Stimulated activated naive CD8-positive, alpha-beta T cell treated with anti-CD3 and anti-CD28 coated beads, Interleukin-15, Interleukin-2, amounts not matched to agents 100 U/mL and 50 U/mL, for 24 hours (primary cell): ENCODE measurements at regions not wholly inside any gene's neighbourhood (a gene's known extent, or its start where the extent isn't known, plus 50 kb on each side); places are given as distances from the start of the nearest gene placed in this dataset.
"Not testable (repeated sequence)": the region's sequence is repeated elsewhere in the genome, so short reads cannot be mapped to it uniquely, and the experiment has no call there.

Source experiments
- ATAC-seq: fragments of 150-1000 bp; cut with Tn5 transposase; one replicate; pipeline ENCODE4 v1.10.0; 2021
- DNase-seq: peaks from one replicate; pipeline ENCODE4 v3.0.0; 2021

DNA sequence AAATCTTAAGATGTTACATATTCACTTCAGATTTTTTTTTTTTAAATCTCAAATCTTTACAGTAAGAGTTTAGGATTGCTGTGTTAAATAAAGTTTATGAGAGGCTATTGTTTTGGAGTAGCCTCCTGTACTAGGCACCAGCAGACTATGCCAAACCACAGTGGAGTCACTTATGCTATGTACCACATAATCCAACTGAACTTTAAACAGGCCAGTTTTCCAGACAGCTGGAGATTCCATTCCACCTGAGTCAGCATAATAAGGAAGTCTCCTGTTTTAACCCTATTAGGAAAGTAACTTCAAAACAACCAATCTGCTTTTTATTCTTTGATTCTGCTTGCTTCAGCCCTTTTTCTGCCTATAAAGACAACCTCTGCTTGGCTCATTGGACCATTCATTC lies 205.2 kb downstream of the CSNK1G3 start:
- ATAC-seq (no peak), DNase-seq (no peak)

DNA sequence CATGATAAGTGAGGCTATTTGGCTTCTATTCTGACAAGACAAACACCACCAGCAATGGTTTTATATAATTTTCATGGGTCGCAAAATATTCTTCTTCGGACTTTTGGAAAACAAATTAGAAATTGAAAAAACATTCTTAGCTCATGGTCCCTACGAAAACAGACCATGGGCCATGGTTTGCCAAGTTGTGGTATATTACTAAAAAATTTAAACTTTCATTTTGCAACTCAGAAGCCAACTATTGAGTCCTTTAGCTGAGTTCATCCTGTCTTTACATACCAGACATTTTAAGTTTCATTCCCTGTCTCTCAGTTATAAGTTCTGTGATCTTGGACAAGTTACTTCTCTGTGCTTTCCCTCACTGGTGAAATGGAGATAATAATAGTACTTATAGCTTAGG lies 198.1 kb downstream of the CSNK1G3 start:
- DNase-seq, result no peak

DNA sequence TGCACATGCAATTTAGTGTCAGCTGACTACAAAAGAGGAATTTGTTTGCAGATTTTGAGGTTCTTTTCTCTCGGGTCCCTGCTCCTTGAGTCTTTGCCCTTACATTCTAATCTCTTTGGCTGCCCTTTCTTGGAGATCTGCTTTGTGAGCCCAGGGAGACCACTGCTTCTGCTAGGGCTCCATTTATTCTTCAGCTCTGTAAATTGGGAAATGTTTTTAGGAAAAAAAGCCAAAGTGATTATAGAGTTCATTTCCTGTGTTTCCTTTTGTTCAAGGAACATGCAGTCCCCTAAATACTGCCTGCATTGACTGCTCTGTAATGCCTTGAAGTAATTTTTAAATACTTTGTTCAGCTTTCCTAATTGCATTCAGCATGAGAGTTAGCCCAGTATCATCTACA lies 197.4 kb downstream of the CSNK1G3 start:
- ATAC-seq (no peak), DNase-seq (no peak)

More for the DNA sequence above, 198.1 kb downstream of the CSNK1G3 start:
- ATAC-seq, result no peak

DNA sequence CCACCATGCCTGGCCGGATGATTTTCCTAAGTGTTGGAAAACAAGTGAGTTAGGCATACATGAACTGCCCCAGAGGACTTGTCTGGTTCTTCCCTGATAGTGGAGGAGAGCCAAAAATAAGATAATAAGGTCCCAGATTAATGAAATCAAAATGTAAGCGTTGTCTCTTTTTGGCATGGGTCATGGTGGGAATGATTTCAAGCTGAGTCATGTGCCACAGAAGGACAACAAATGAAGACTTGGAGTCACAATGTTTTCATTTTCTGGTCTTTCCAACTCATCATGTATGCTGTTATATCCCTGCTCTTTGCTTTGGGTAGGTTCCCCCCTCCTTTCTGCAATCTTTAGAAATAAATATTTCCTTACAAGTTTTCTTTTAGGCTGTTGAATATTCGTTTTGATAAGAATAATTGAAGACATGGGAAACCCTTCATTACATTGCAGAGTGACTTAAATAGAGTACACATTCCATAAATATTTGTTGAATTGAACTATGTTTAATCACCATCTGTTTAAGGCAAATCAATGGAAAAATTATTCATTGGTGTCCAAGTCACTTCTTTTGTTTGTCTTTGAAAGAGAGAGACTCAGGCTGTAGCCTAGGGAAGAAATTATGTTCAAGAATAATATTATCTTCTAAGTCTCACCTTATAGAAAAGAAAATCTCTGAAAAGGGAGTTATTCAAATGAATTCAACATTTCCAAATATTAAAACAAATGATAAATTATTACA lies 196.3 kb downstream of the CSNK1G3 start:
- DNase-seq (no peak), ATAC-seq (no peak)

DNA sequence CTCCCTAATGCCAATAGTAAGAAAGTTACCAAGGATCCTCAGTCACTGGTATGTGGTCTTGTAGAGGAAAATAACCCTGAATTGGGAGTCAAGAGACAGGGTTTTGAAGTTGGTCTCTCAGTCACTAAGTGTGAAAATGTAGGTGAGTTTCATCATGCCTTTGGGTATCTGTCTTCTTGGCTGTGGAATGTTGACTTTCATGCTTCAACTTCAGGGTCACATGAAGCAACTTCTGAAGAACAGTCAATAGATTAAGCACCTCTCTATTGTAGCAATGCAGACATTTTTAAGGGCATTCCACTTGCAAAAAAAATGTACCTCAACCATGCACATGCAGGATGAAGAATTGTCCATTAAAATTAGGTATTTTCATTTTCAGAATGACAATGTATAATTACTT lies 194.6 kb downstream of the CSNK1G3 start:
- DNase-seq (no peak), ATAC-seq (no peak)

DNA sequence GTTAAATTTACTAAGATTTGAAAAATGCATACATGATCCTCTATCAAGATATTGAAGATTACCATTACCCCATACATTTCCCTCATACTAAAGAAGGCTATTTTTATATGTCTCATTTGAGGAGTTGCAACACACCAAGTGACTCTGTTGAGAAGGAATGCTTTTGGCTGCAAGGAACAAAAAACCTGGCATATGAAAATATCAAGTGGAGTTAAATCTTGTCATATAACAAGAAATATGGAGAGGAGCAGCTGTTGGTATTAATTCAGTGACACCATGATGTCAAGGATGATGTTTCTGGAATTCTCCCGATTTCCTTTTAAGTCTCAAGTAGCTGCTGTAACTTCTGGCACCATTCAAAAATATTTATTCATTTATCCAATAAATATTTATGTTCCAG lies 193.8 kb downstream of the CSNK1G3 start:
- DNase-seq (no peak), ATAC-seq (no peak)

DNA sequence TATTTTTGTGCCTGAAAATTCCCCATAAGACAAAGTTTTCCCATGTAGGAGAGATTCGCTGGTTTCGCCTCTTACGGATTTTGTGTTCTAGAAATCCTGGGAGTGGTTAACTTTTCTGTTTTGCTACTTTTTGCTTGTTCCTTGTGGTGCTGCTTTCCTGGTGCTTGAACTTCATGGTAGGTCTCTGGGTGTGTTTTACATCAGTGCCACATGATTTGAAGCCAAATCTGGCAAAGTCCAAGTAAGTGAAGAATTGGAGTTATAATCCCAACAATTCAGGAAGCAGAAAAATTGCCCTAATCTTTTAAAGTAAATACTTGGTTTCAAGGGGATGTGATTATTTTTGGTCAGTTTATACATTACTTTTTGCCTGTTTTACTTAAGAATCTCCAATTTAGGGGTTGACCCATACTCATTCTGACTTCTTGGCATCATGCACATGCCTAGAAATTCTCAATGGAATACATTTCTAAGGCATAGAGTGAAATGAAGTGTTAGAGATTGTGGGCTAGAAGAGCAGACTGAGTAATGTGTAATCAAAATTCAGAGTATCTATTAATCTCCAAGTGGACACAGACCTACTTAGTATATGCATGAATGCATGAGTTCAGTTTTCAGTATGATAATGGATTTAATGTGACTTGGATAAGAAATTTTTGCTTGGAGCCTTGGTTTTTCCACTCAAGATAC lies 189.7 kb downstream of the CSNK1G3 start:
- no peak for ATAC-seq
- DNase-seq, result no peak

DNA sequence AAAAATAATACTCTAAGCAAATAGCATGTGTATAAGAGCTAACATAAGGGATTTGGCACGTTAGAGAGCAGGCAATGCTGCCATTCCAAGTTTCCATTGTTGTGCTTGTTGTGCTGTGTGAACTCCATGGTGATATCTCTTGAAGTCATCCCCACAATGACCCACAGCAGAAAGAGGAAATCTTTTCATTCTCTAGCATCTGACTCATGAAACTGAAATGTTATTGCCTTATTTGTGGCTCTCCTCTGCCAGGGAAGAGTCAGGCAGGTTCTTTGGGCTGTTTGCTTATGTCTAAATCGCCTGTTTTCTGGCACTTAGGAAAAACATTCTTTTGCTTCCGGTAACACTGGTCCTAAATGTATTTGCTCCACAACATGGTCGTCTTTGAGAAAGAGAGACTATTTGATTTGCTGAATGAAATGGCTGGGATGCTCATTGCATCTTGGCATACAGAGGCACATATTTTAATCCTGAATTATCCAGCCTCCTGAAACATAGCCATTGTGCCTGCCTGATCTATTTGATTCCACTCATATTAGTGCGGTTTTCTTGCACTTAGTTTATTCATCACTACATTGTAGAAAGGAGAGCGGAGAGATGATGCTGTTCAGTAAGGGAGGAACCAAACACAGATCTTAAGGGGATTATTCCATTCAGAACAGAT lies 188.8 kb downstream of the CSNK1G3 start:
- ATAC-seq, result no peak
- DNase-seq, result no peak

DNA sequence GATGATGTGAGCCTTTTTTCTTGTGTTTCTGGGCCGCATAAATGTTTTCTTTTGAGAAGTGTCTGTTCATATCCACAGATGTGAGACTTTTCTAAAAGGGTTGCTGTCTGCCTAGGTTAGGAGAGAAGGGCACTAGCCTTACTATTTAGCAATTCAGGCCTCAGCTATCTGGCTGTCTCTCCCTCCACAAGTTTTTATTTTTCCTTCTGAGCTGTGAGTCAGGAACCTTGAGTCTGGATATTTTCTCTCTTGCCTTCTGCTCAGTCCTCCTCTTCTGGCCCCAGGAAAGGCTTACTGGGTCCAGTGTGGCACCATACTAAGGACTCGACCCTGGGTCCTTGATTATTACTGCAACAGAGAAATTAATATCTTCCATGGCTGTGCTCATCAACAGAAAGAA lies 187.6 kb downstream of the CSNK1G3 start:
- DNase-seq, result no peak
- no peak for ATAC-seq

DNA sequence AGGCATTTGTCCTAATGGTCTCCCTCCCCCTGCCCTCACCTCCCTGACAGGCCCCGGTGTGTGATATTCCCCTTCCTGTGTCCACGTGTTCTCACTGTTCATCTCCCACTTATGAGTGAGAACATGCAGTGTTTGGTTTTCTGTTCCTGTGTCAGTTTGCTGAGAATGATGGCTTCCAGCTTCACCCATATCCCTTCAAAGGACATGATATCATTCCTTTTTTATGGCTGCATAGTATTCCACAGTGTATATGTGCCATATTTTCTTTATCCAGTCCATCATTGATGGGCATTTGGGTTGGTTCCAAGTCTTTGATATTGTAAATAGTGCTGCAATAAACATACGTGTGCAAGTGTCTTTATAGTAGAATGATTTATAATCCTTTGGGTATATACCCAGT lies 187.0 kb downstream of the CSNK1G3 start:
- DNase-seq, result not testable (repeated sequence)

DNA sequence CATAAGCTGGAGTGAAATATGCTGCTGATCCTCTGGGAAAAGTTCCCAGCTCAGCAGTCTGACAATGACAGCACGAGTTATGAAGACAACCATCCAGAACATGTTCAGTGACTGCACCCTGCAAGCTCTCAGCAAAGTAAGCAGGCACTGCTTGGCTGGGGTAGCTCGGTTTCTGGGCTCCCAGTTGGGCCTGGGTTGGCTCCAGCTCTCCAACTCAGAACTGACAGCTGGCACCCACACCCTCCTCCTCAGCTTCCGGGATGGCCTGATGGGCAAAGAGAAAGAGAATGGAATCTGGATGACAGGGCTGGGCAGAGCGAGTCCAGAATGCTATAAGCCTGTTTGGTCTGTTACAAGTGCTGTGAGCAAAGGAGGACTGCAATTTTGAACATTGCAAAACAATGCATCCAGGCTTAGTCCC lies 185.0 kb downstream of the CSNK1G3 start:
- ATAC-seq (no peak), DNase-seq (no peak)

More for the DNA sequence above, 187.0 kb downstream of the CSNK1G3 start:
- ATAC-seq, result not testable (repeated sequence)

DNA sequence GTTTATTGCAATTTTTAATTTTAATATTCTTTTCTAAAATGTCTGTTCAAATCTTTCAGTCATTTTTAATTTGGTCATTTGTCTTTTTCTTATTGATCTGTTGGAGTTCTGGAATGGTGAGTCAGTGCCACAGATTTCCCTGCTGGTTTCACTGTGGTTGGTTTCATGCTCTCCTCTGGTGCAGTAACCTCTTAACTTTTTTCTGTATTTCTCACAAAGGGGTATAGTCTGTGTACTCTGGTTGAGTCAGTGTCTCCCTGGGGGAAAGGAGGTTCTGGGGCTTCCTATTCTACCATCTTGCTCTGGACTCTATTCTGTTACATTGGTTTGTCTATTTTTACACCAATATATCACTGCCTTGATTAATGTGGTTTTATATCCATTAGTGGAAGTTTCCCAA lies 178.8 kb downstream of the CSNK1G3 start:
- no peak for DNase-seq
- no peak for ATAC-seq

DNA sequence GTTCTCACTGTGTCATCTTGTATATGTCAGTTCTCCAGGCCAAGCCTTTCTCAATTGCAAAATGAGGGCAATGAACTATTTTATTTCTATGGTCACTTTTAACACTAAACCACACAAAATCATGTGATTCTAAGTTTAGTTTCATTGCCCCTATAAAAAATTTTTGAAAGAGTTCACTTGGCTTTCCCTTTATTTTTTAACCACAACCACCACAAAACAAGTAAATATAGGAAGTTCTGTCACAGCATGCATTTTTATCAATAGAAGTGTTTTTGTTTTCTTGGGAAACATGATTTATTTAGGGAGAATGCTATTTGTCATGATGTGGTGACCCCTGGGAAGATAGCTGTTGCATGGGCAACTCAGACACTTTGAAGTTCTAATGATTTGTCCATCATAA lies 169.1 kb downstream of the CSNK1G3 start:
- ATAC-seq, result no peak
- no peak for DNase-seq

DNA sequence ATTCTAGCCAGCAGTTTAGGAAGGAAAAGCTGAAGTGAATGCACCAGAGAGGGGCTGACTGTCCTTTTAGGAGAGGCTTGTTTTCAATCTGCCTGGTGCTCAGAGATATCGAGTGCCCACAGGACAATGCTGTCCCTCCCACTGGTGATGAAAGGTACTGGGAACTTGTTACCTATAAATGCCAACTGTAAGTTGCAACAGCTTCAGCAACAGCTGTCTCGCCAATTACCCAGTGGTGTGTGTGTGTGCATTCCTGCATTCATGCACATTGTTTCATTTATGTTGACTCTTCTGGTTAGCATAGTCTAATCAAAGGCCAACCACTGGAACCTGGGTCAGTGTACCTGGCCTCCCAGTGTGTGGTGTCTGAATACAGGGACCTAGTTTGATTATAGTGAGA lies 161.1 kb downstream of the CSNK1G3 start:
- DNase-seq (no peak), ATAC-seq (no peak)

DNA sequence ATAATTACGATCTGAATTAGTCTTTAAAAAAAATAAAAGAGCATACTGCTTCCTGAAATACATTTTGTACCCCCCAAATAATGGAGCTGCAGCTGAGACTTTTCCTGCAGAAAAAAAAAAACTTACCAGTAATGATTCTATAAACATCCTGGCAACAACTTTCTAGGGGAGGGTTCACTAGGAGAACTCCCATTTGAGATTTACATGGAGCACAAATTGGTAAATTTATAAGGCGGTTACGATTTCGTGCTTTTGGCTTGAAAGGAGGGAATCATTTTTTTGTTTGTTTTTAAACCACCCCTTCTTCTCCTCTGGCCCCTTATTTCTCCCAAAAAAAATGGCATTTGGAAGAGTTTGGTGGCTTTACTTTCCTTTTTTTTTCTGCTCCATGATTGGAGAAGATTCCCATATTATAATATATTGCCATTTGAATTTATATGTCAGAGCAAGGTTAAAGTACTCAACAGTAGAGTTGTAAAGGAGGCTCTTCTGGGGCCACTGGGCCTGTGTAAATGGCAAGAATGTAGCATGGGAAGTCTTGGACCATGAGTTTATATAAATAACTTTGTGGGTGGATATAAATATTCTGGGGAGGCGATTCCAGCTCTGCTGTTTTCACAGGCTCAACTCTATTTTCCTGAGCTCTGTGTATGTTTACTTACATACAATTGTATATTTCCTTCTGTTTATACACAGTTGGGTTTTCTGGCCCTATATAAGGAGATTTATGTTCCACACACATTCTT lies 159.9 kb downstream of the CSNK1G3 start:
- DNase-seq (no peak), ATAC-seq (no peak)

DNA sequence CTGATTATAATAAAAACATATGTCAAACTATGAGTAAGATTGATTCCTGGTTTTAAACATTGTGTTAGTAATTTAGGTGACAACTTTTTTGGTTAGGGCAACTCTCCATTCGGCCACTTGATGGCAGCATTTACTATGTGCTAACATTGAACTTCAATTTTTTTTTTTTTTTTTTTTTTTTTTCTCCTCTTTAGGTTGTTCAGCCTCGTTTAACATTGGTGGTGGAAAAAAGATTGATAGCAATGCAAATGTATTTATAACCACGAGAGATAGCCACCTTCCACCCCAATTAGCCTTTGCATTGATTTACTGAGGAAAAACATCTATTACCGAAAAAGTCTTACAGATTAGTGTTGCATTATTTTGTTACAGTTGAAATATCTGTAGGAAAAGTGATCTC lies 159.1 kb downstream of the CSNK1G3 start:
- DNase-seq (peak; percentile 59), ATAC-seq (no peak)
